ENCODE measurements at regions not wholly inside any gene's neighbourhood (a gene's known extent, or its start where the extent isn't known, plus 50 kb on each side); places are given as distances from the start of the nearest gene placed in this dataset.

GRCh38 chr2:12579018-12579417 is 137.7 kb upstream of the TRIB2 start:
- no peak overlapping the region for H3K9ac ChIP-seq
- no peaks in the 10 kb centered on the region for H3K27me3 ChIP-seq
- H3K27ac ChIP-seq = no peak overlapping the region
- H3K4me3 ChIP-seq = no peak overlapping the region
- no peak overlapping the region for H3K4me2 ChIP-seq
- TF ChIP-seq Cebpa-rat (IDR thresholded peaks at IDR 0.05) = no peak
- H3K9me3 ChIP-seq = no peaks in the 10 kb centered on the region
- H3K4me1 ChIP-seq = no peaks in the 10 kb centered on the region
- no peaks in the 10 kb centered on the region for H3K36me3 ChIP-seq
- H4K20me1 ChIP-seq = no peaks in the 10 kb centered on the region

DNA sequence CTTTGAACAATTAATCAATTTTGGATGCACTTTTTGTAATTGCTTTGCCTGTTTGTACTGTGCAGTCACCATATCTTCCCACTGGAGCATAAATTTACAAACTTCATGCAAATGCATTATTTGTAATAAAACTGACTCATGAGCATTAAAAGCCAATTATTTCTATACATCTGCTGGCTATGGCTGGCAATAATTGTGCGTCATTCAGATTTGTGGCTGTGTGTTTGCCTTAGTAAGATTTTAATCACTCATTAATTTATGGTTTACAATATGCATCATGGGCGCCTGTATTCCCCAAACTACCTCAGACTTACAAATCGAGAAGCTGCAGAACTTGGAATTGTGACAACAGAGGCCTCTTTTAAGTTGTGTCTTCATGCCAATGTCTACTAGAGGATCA is 132.4 kb upstream of the TRIB2 start:
- H3K4me3 ChIP-seq = no peak overlapping the region
- no peaks in the 10 kb centered on the region for H3K36me3 ChIP-seq
- H3K27me3 ChIP-seq = no peaks in the 10 kb centered on the region
- H3K9ac ChIP-seq = no peak overlapping the region
- H3K9me3 ChIP-seq = no peaks in the 10 kb centered on the region
- no peak for TF ChIP-seq Cebpa-rat (IDR thresholded peaks at IDR 0.05)
- peaks cover 19% of the 10 kb centered on the region for H3K4me1 ChIP-seq
- no peak overlapping the region for H3K4me2 ChIP-seq
- H4K20me1 ChIP-seq = no peaks in the 10 kb centered on the region
- no peak overlapping the region for H3K27ac ChIP-seq

GRCh38 chr2:12585784-12586183 is 131.0 kb upstream of the TRIB2 start:
- no peak overlapping the region for H3K4me2 ChIP-seq
- no peak for TF ChIP-seq Cebpa-rat (IDR thresholded peaks at IDR 0.05)
- H3K4me3 ChIP-seq = no peak overlapping the region
- no peaks in the 10 kb centered on the region for H3K27me3 ChIP-seq
- H3K4me1 ChIP-seq = peaks cover 28% of the 10 kb centered on the region
- H3K36me3 ChIP-seq = no peaks in the 10 kb centered on the region
- no peak overlapping the region for H3K27ac ChIP-seq
- H3K9me3 ChIP-seq = no peaks in the 10 kb centered on the region
- no peak overlapping the region for H3K9ac ChIP-seq
- H4K20me1 ChIP-seq = no peaks in the 10 kb centered on the region

DNA sequence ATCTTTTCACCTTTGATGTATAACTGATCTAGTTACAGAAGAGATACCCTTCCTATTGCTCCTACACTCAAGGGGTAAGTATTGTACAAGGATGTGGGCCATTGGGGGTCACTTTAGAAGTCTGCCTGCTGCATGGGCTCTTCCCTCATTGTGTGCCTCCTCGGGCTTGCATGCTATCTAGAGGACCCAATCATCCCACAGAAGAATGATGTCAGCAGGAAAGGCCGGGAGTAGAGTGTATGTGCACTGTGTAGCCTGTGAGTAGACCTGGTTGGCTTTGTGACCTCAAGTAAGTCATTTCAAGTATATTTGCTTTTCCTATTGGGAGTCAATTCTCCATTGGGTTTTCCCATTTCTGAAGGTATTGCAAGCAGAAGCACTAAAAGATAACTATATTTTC is 129.5 kb upstream of the TRIB2 start:
- Histone ChIP-seq H3K27me3 (no peaks in the 10 kb centered on the region), H3K4me2 (no peak overlapping the region), H3K9ac (no peak overlapping the region), H3K36me3 (no peaks in the 10 kb centered on the region), H3K9me3 (no peaks in the 10 kb centered on the region), H3K4me3 (no peak overlapping the region), H3K27ac (no peak overlapping the region), H3K4me1 (peaks cover 28% of the 10 kb centered on the region), H4K20me1 (no peaks in the 10 kb centered on the region)
- TF ChIP-seq Cebpa-rat (IDR thresholded peaks at IDR 0.05) = no peak

DNA sequence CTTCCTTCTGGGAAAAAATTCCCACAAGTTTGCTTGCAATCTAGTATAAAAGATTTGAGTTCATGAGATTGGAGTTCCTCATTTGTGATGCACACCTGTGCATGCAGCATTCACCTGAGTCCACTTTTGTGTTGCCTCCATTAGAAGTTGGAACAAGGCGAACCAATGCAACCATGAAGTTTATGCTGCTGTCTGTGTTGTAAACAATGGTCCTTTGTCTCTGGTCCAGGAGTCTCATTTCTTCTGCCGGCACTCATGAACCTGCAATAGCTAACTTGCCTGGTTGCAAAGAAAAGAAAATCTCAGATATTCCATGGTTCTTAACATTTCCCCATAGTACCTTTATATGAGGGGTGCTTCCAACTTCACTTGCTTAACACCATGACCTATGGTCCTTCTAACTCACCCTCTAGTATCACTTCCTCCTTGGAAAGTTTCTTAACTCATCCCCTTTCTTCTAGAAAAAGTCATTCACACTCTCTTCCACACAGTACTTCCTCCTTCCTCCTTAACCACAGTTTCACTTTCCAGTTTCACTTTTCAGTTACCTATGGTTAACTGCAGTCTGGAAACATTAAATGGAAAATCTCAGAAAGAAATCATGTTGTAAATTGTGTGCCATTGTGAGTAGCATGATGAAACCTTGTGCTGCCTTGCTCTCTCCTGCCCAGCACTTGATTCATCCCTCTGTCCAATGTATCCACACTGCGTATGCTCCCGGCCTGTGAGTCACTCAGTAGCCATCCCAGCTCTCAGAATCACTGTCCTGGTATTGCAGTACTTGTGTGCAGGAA is 128.8 kb upstream of the TRIB2 start:
- Histone ChIP-seq H3K4me1 (peaks cover 28% of the 10 kb centered on the region), H4K20me1 (no peaks in the 10 kb centered on the region), H3K36me3 (no peaks in the 10 kb centered on the region), H3K4me3 (no peak overlapping the region), H3K9me3 (no peaks in the 10 kb centered on the region), H3K4me2 (peak overlapping the region; percentile 57), H3K9ac (no peak overlapping the region), H3K27ac (no peak overlapping the region), H3K27me3 (no peaks in the 10 kb centered on the region)
- no peak for TF ChIP-seq Cebpa-rat (IDR thresholded peaks at IDR 0.05)

- H3K4me3 ChIP-seq = no peak overlapping the region
- no peaks in the 10 kb centered on the region for H3K36me3 ChIP-seq
- H3K9me3 ChIP-seq = no peaks in the 10 kb centered on the region
- H3K4me1 ChIP-seq = peaks cover 28% of the 10 kb centered on the region
- no peak overlapping the region for H3K27ac ChIP-seq
- no peak for TF ChIP-seq Cebpa-rat (IDR thresholded peaks at IDR 0.05)
- H4K20me1 ChIP-seq = no peaks in the 10 kb centered on the region
- no peak overlapping the region for H3K4me2 ChIP-seq
- no peak overlapping the region for H3K9ac ChIP-seq
- no peaks in the 10 kb centered on the region for H3K27me3 ChIP-seq
Measured at GRCh38 chr2:12588986-12589385, 127.8 kb upstream of the TRIB2 start.

- H3K4me3 ChIP-seq = no peak overlapping the region
- no peaks in the 10 kb centered on the region for H3K36me3 ChIP-seq
- no peak for TF ChIP-seq Cebpa-rat (IDR thresholded peaks at IDR 0.05)
- H3K9me3 ChIP-seq = no peaks in the 10 kb centered on the region
- H3K4me1 ChIP-seq = peaks cover 28% of the 10 kb centered on the region
- no peaks in the 10 kb centered on the region for H3K27me3 ChIP-seq
- no peak overlapping the region for H3K27ac ChIP-seq
- 0 out of 2 replicates have a peak overlapping the region, but pooled peaks have one; percentile 2 for H3K4me2 ChIP-seq
- H4K20me1 ChIP-seq = no peaks in the 10 kb centered on the region
- no peak overlapping the region for H3K9ac ChIP-seq
Measured at GRCh38 chr2:12589802-12590320, 126.9 kb upstream of the TRIB2 start.

- no peak for TF ChIP-seq Cebpa-rat (IDR thresholded peaks at IDR 0.05)
- no peak overlapping the region for H3K4me3 ChIP-seq
- H3K4me2 ChIP-seq = no peak overlapping the region
- no peaks in the 10 kb centered on the region for H3K9me3 ChIP-seq
- peaks cover 28% of the 10 kb centered on the region for H3K4me1 ChIP-seq
- no peaks in the 10 kb centered on the region for H4K20me1 ChIP-seq
- H3K27ac ChIP-seq = no peak overlapping the region
- no peak overlapping the region for H3K9ac ChIP-seq
- no peaks in the 10 kb centered on the region for H3K27me3 ChIP-seq
- no peaks in the 10 kb centered on the region for H3K36me3 ChIP-seq
Measured at GRCh38 chr2:12592296-12592695, 124.4 kb upstream of the TRIB2 start.

DNA sequence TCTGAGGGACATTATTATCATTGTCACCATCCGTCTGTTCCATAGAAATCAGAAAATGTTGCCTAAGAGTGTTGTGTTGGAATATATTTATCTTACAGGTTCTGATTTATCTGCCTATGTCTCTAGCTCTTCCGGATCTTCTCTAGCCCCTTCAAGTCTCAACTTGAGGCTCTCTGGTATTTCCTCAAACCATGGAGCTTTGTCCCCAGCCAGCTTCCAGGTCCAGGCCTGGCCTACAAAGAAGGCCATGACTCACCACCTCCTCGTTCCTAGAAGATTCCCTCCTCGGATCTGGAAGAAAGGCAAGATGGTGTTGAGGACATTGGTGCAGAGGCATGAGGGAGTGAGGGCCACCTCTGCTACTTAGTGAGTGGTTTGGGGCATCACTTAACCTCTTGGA is 122.1 kb upstream of the TRIB2 start:
- no peaks in the 10 kb centered on the region for H4K20me1 ChIP-seq
- no peaks in the 10 kb centered on the region for H3K27me3 ChIP-seq
- no peak for TF ChIP-seq Cebpa-rat (IDR thresholded peaks at IDR 0.05)
- no peaks in the 10 kb centered on the region for H3K9me3 ChIP-seq
- H3K4me2 ChIP-seq = no peak overlapping the region
- H3K27ac ChIP-seq = no peak overlapping the region
- H3K9ac ChIP-seq = no peak overlapping the region
- H3K4me1 ChIP-seq = peaks cover 8% of the 10 kb centered on the region; the same call in 1 of the 2 replicates
- H3K36me3 ChIP-seq = no peaks in the 10 kb centered on the region
- no peak overlapping the region for H3K4me3 ChIP-seq

- H3K9ac ChIP-seq = no peak overlapping the region
- H3K36me3 ChIP-seq = no peaks in the 10 kb centered on the region
- no peak overlapping the region for H3K4me2 ChIP-seq
- H3K27ac ChIP-seq = no peak overlapping the region
- H4K20me1 ChIP-seq = no peaks in the 10 kb centered on the region
- no peaks in the 10 kb centered on the region for H3K27me3 ChIP-seq
- no peaks in the 10 kb centered on the region for H3K9me3 ChIP-seq
- no peak overlapping the region for H3K4me3 ChIP-seq
- no peaks in the 10 kb centered on the region for H3K4me1 ChIP-seq
- TF ChIP-seq Cebpa-rat (IDR thresholded peaks at IDR 0.05) = no peak
Measured at GRCh38 chr2:12596771-12597170, 120.0 kb upstream of the TRIB2 start.
